ENCODE measurements at regions not wholly inside any gene's neighbourhood (a gene's known extent, or its start where the extent isn't known, plus 50 kb on each side); places are given as distances from the start of the nearest gene placed in this dataset.

DNA sequence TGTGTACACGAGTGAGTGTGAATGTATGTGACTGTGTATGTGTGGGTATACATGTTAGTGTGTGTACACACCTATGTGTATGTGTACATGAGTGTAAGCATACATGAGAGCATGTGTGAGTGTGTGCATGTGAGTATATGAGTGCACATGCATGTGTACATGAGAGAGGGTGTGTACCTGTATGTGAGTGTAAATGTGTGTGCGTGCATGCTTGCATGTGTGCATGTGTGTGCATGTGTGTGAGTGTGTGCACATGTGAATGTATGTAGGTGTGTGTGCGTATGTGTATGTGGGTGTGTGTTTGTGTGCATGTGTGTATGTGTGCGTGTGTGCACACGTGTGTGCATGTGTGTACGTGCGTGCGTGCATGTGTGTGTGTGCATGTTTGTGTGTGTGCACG lies 183.4 kb downstream of the BMP7 start:
- Histone ChIP-seq H4K20me1 (ENCODE audit: insufficient read depth, low read length) (no peaks in the 10 kb centered on the region), H3K4me2 (ENCODE audit: low read length) (no peak overlapping the region), H3K36me3 (ENCODE audit: insufficient read depth, low read length) (no peaks in the 10 kb centered on the region), H3K9me3 (ENCODE audit: low read length) (peaks cover 16% of the 10 kb centered on the region), H3K9ac (ENCODE audit: low read length) (no peak overlapping the region), H3K9me2 (ENCODE audit: low read depth, low read length) (no peaks in the 10 kb centered on the region), H3F3A (ENCODE audit: insufficient read depth, low read length) (no peaks in the 10 kb centered on the region), H3K4me3 (ENCODE audit: low read depth, low read length, poor library complexity, severe bottlenecking) (no peak overlapping the region), H2AFZ (ENCODE audit: low read length) (no peak overlapping the region), H3K27ac (ENCODE audit: low read depth, low read length, poor library complexity, severe bottlenecking) (no peak overlapping the region), H3K79me2 (ENCODE audit: insufficient read depth, low read length) (no peaks in the 10 kb centered on the region), H3K4me1 (ENCODE audit: insufficient read depth, low read length, severe bottlenecking) (no peaks in the 10 kb centered on the region), H3K27me3 (ENCODE audit: insufficient read depth, low read length) (peaks cover 14% of the 10 kb centered on the region; the same call in 1 of the 2 replicates)
- TF ChIP-seq CTCF (IDR thresholded peaks at IDR 0.05; ENCODE audit: low read length) (no peak), EZH2 (IDR thresholded peaks at IDR 0.05; ENCODE audit: borderline replicate concordance, low read length) (no peak)

DNA sequence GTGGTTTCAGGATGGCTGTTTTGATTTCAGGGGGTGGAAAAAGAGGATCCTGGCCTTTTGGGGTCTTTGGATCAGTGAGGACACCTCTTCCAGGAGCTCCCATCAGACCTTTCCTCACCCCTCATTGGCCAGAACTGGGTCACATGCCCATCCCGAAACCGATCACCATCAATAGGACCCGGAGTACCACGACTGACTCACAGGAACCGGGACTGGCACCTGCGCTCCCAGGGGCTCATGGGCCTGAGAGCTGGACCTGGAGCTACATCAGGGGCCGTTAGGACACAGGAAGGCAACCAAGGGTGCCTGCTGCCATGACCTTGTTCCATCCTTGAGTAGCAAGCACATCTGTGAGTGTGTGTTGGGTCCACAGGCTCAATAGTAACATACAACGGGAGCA lies 180.4 kb downstream of the BMP7 start:
- Histone ChIP-seq H3K9ac (ENCODE audit: low read length) (no peak overlapping the region), H3K27me3 (ENCODE audit: insufficient read depth, low read length) (peaks cover 12% of the 10 kb centered on the region; the same call in 1 of the 2 replicates), H3K9me3 (ENCODE audit: low read length) (no peaks in the 10 kb centered on the region), H3F3A (ENCODE audit: insufficient read depth, low read length) (no peaks in the 10 kb centered on the region), H3K4me2 (ENCODE audit: low read length) (no peak overlapping the region), H3K36me3 (ENCODE audit: insufficient read depth, low read length) (no peaks in the 10 kb centered on the region), H3K4me3 (ENCODE audit: low read depth, low read length, poor library complexity, severe bottlenecking) (no peak overlapping the region), H4K20me1 (ENCODE audit: insufficient read depth, low read length) (no peaks in the 10 kb centered on the region), H3K4me1 (ENCODE audit: insufficient read depth, low read length, severe bottlenecking) (no peaks in the 10 kb centered on the region), H2AFZ (ENCODE audit: low read length) (no peak overlapping the region), H3K79me2 (ENCODE audit: insufficient read depth, low read length) (no peaks in the 10 kb centered on the region), H3K9me2 (ENCODE audit: low read depth, low read length) (no peaks in the 10 kb centered on the region), H3K27ac (ENCODE audit: low read depth, low read length, poor library complexity, severe bottlenecking) (no peak overlapping the region)
- no peak for TF ChIP-seq EZH2 (IDR thresholded peaks at IDR 0.05; ENCODE audit: borderline replicate concordance, low read length)
- no peak for TF ChIP-seq CTCF (IDR thresholded peaks at IDR 0.05; ENCODE audit: low read length)

- Histone ChIP-seq H3F3A (ENCODE audit: insufficient read depth, low read length) (no peaks in the 10 kb centered on the region), H3K4me3 (ENCODE audit: low read depth, low read length, poor library complexity, severe bottlenecking) (no peak overlapping the region), H3K27me3 (ENCODE audit: insufficient read depth, low read length) (peaks cover 8% of the 10 kb centered on the region; the same call in 1 of the 2 replicates), H4K20me1 (ENCODE audit: insufficient read depth, low read length) (no peaks in the 10 kb centered on the region), H3K79me2 (ENCODE audit: insufficient read depth, low read length) (no peaks in the 10 kb centered on the region), H2AFZ (ENCODE audit: low read length) (no peak overlapping the region), H3K9me3 (ENCODE audit: low read length) (no peaks in the 10 kb centered on the region), H3K9ac (ENCODE audit: low read length) (no peak overlapping the region), H3K9me2 (ENCODE audit: low read depth, low read length) (no peaks in the 10 kb centered on the region), H3K4me2 (ENCODE audit: low read length) (no peak overlapping the region), H3K4me1 (ENCODE audit: insufficient read depth, low read length, severe bottlenecking) (peaks cover 5% of the 10 kb centered on the region), H3K27ac (ENCODE audit: low read depth, low read length, poor library complexity, severe bottlenecking) (no peak overlapping the region), H3K36me3 (ENCODE audit: insufficient read depth, low read length) (no peaks in the 10 kb centered on the region)
- TF ChIP-seq CTCF (IDR thresholded peaks at IDR 0.05; ENCODE audit: low read length) = no peak
- no peak for TF ChIP-seq EZH2 (IDR thresholded peaks at IDR 0.05; ENCODE audit: borderline replicate concordance, low read length)
These were observed 179.3 kb downstream of the BMP7 start for GRCh38 chr20:57087102-57087501.
